Globus pallidus (tissue), 1 donor: ENCODE measurements at regions not wholly inside any gene's neighbourhood (a gene's known extent, or its start where the extent isn't known, plus 50 kb on each side); places are given as distances from the start of the nearest gene placed in this dataset.
A peak's percentile ranks its signal among the peaks of the same experiment; 100 is the strongest.

ENCODE experiments used
- DNase-seq: peaks from one replicate; pipeline ENCODE4 v3.0.0-alpha.2; 2015; ENCODE audit warnings: low spot score

- DNase-seq = peak; percentile 32
Observed at GRCh38 chr19:30784850-30785457, 412.8 kb downstream of the ZNF536 start.

- DNase-seq = no peak
Observed at GRCh38 chr19:30783936-30784335, 411.8 kb downstream of the ZNF536 start.

GRCh38 chr19:30783212-30783611, 411.0 kb downstream of the ZNF536 start:
- DNase-seq = no peak

- no peak for DNase-seq
Observed at GRCh38 chr19:30781519-30781918, 409.3 kb downstream of the ZNF536 start.

- no peak for DNase-seq
Observed at GRCh38 chr19:30781047-30781446, 408.9 kb downstream of the ZNF536 start.

GRCh38 chr19:30780456-30780855, 408.3 kb downstream of the ZNF536 start:
- DNase-seq = no peak

GRCh38 chr19:30780032-30780431, 407.8 kb downstream of the ZNF536 start:
- no peak for DNase-seq

- DNase-seq = no peak
Observed at GRCh38 chr19:30778961-30779715, 407.0 kb downstream of the ZNF536 start.

GRCh38 chr19:30778061-30778460, 405.9 kb downstream of the ZNF536 start:
- DNase-seq = no peak

GRCh38 chr19:30775956-30776355, 403.8 kb downstream of the ZNF536 start:
- no peak for DNase-seq

- DNase-seq = no peak
Observed at GRCh38 chr19:30774252-30774766, 402.1 kb downstream of the ZNF536 start.

- DNase-seq = no peak
Observed at GRCh38 chr19:30762651-30763050, 390.5 kb downstream of the ZNF536 start.

- no peak for DNase-seq
Observed at GRCh38 chr19:30760014-30760413, 387.8 kb downstream of the ZNF536 start.

- no peak for DNase-seq
Observed at GRCh38 chr19:30757837-30758617, 385.8 kb downstream of the ZNF536 start.

- no peak for DNase-seq
Observed at GRCh38 chr19:30757104-30757836, 385.1 kb downstream of the ZNF536 start.

- no peak for DNase-seq
Observed at GRCh38 chr19:30755581-30755980, 383.4 kb downstream of the ZNF536 start.

- DNase-seq = no peak
Observed at GRCh38 chr19:30754162-30754561, 382.0 kb downstream of the ZNF536 start.

- DNase-seq = no peak
Observed at GRCh38 chr19:30752876-30753275, 380.7 kb downstream of the ZNF536 start.

GRCh38 chr19:30752201-30752600, 380.0 kb downstream of the ZNF536 start:
- no peak for DNase-seq

GRCh38 chr19:30745476-30745985, 373.3 kb downstream of the ZNF536 start:
- no peak for DNase-seq

GRCh38 chr19:30744741-30745475, 372.7 kb downstream of the ZNF536 start:
- no peak for DNase-seq
